ENCODE measurements at regions not wholly inside any gene's neighbourhood (a gene's known extent, or its start where the extent isn't known, plus 50 kb on each side); places are given as distances from the start of the nearest gene placed in this dataset.
"Not testable (repeated sequence)": the region's sequence is repeated elsewhere in the genome, so short reads cannot be mapped to it uniquely, and the experiment has no call there.

GRCh38 chr6:19608546-19608945 is 228.6 kb upstream of the ID4 start:
- 79% methylated on average over 1 of the region's 1 CpG for WGBS
- no peak overlapping the region for H3K27ac ChIP-seq (ENCODE audit: low read depth)
- H3K4me1 ChIP-seq (ENCODE audit: insufficient read depth) = no peaks in the 10 kb centered on the region
- no peaks in the 10 kb centered on the region for H3K36me3 ChIP-seq (ENCODE audit: insufficient read depth)
- no peak overlapping the region for H3K4me3 ChIP-seq (ENCODE audit: low read depth, low read length)
- DNase-seq (ENCODE audit: extremely low spot score) = no peak

GRCh38 chr6:19609972-19610641 is 227.1 kb upstream of the ID4 start:
- Histone ChIP-seq H3K4me3 (ENCODE audit: low read depth, low read length) (no peak overlapping the region), H3K27ac (ENCODE audit: low read depth) (no peak overlapping the region), H3K4me1 (ENCODE audit: insufficient read depth) (no peaks in the 10 kb centered on the region), H3K36me3 (ENCODE audit: insufficient read depth) (no peaks in the 10 kb centered on the region)
- no peak for DNase-seq (ENCODE audit: extremely low spot score)
- WGBS = 86% methylated on average over 5 of the region's 5 CpGs

- WGBS = 97% methylated on average over 27 of the region's 27 CpGs
Measured at GRCh38 chr6:19612672-19613466, 224.3 kb upstream of the ID4 start.

GRCh38 chr6:19613678-19614077 is 223.5 kb upstream of the ID4 start:
- Histone ChIP-seq H3K4me1 (ENCODE audit: insufficient read depth) (no peaks in the 10 kb centered on the region), H3K36me3 (ENCODE audit: insufficient read depth) (no peaks in the 10 kb centered on the region), H3K27ac (ENCODE audit: low read depth) (no peak overlapping the region), H3K4me3 (ENCODE audit: low read depth, low read length) (no peak overlapping the region)
- WGBS = 93% methylated on average over 5 of the region's 5 CpGs
- DNase-seq (ENCODE audit: extremely low spot score) = no peak

More at GRCh38 chr6:19612672-19613466, 224.3 kb upstream of the ID4 start:
- not testable (repeated sequence) for H3K36me3 ChIP-seq (ENCODE audit: insufficient read depth); DNase-seq (ENCODE audit: extremely low spot score); H3K4me1 ChIP-seq (ENCODE audit: insufficient read depth); H3K27ac ChIP-seq (ENCODE audit: low read depth); H3K4me3 ChIP-seq (ENCODE audit: low read depth, low read length)

GRCh38 chr6:19616022-19616421 is 221.1 kb upstream of the ID4 start:
- no peaks in the 10 kb centered on the region for H3K4me1 ChIP-seq (ENCODE audit: insufficient read depth)
- no peak overlapping the region for H3K4me3 ChIP-seq (ENCODE audit: low read depth, low read length)
- H3K36me3 ChIP-seq (ENCODE audit: insufficient read depth) = no peaks in the 10 kb centered on the region
- no peak overlapping the region for H3K27ac ChIP-seq (ENCODE audit: low read depth)
- no peak for DNase-seq (ENCODE audit: extremely low spot score)

- no peak overlapping the region for H3K4me3 ChIP-seq (ENCODE audit: low read depth, low read length)
- no peak overlapping the region for H3K27ac ChIP-seq (ENCODE audit: low read depth)
- no peaks in the 10 kb centered on the region for H3K36me3 ChIP-seq (ENCODE audit: insufficient read depth)
- WGBS = 73% methylated on average over 5 of the region's 5 CpGs
- no peak for DNase-seq (ENCODE audit: extremely low spot score)
- no peaks in the 10 kb centered on the region for H3K4me1 ChIP-seq (ENCODE audit: insufficient read depth)
Measured at GRCh38 chr6:19632230-19632629, 204.9 kb upstream of the ID4 start.

GRCh38 chr6:19632786-19633185 is 204.4 kb upstream of the ID4 start:
- H3K4me1 ChIP-seq (ENCODE audit: insufficient read depth) = no peaks in the 10 kb centered on the region
- no peaks in the 10 kb centered on the region for H3K36me3 ChIP-seq (ENCODE audit: insufficient read depth)
- H3K4me3 ChIP-seq (ENCODE audit: low read depth, low read length) = no peak overlapping the region
- 58% methylated on average over 3 of the region's 3 CpGs for WGBS
- no peak for DNase-seq (ENCODE audit: extremely low spot score)
- no peak overlapping the region for H3K27ac ChIP-seq (ENCODE audit: low read depth)

GRCh38 chr6:19635728-19636127 is 201.4 kb upstream of the ID4 start:
- H3K27ac ChIP-seq (ENCODE audit: low read depth) = no peak overlapping the region
- 97% methylated on average over 2 of the region's 2 CpGs for WGBS
- no peaks in the 10 kb centered on the region for H3K4me1 ChIP-seq (ENCODE audit: insufficient read depth)
- H3K4me3 ChIP-seq (ENCODE audit: low read depth, low read length) = no peak overlapping the region
- H3K36me3 ChIP-seq (ENCODE audit: insufficient read depth) = no peaks in the 10 kb centered on the region
- no peak for DNase-seq (ENCODE audit: extremely low spot score)

GRCh38 chr6:19637010-19637409 is 200.2 kb upstream of the ID4 start:
- Histone ChIP-seq H3K4me1 (ENCODE audit: insufficient read depth) (no peaks in the 10 kb centered on the region), H3K36me3 (ENCODE audit: insufficient read depth) (no peaks in the 10 kb centered on the region), H3K4me3 (ENCODE audit: low read depth, low read length) (no peak overlapping the region), H3K27ac (ENCODE audit: low read depth) (no peak overlapping the region)
- no peak for DNase-seq (ENCODE audit: extremely low spot score)
- WGBS = 90% methylated on average over 1 of the region's 1 CpG

- Histone ChIP-seq H3K4me3 (ENCODE audit: low read depth, low read length) (no peak overlapping the region), H3K4me1 (ENCODE audit: insufficient read depth) (no peaks in the 10 kb centered on the region), H3K27ac (ENCODE audit: low read depth) (no peak overlapping the region), H3K36me3 (ENCODE audit: insufficient read depth) (no peaks in the 10 kb centered on the region)
- 97% methylated on average over 9 of the region's 9 CpGs for WGBS
- no peak for DNase-seq (ENCODE audit: extremely low spot score)
Measured at GRCh38 chr6:19638931-19639330, 198.2 kb upstream of the ID4 start.

GRCh38 chr6:19643287-19643686 is 193.9 kb upstream of the ID4 start:
- no peak for DNase-seq (ENCODE audit: extremely low spot score)
- Histone ChIP-seq H3K27ac (ENCODE audit: low read depth) (no peak overlapping the region), H3K4me3 (ENCODE audit: low read depth, low read length) (no peak overlapping the region), H3K36me3 (ENCODE audit: insufficient read depth) (no peaks in the 10 kb centered on the region), H3K4me1 (ENCODE audit: insufficient read depth) (no peaks in the 10 kb centered on the region)
- 94% methylated on average over 2 of the region's 2 CpGs for WGBS

GRCh38 chr6:19643713-19644112 is 193.5 kb upstream of the ID4 start:
- no peaks in the 10 kb centered on the region for H3K36me3 ChIP-seq (ENCODE audit: insufficient read depth)
- H3K4me1 ChIP-seq (ENCODE audit: insufficient read depth) = no peaks in the 10 kb centered on the region
- no peak overlapping the region for H3K4me3 ChIP-seq (ENCODE audit: low read depth, low read length)
- no peak overlapping the region for H3K27ac ChIP-seq (ENCODE audit: low read depth)
- DNase-seq (ENCODE audit: extremely low spot score) = no peak
- WGBS = 82% methylated on average over 2 of the region's 2 CpGs

GRCh38 chr6:19655744-19656143 is 181.4 kb upstream of the ID4 start:
- DNase-seq (ENCODE audit: extremely low spot score) = no peak
- H3K4me3 ChIP-seq (ENCODE audit: low read depth, low read length) = no peak overlapping the region
- no peaks in the 10 kb centered on the region for H3K36me3 ChIP-seq (ENCODE audit: insufficient read depth)
- 59% methylated on average over 1 of the region's 1 CpG for whole genome bisulfite sequencing
- no peaks in the 10 kb centered on the region for H3K4me1 ChIP-seq (ENCODE audit: insufficient read depth)
- H3K27ac ChIP-seq (ENCODE audit: low read depth) = no peak overlapping the region

GRCh38 chr6:19660123-19660910 is 176.9 kb upstream of the ID4 start:
- no peaks in the 10 kb centered on the region for H3K36me3 ChIP-seq (ENCODE audit: insufficient read depth)
- no peaks in the 10 kb centered on the region for H3K4me1 ChIP-seq (ENCODE audit: insufficient read depth)
- 59% methylated on average over 2 of the region's 2 CpGs for WGBS
- H3K4me3 ChIP-seq (ENCODE audit: low read depth, low read length) = no peak overlapping the region
- no peak for DNase-seq (ENCODE audit: extremely low spot score)
- no peak overlapping the region for H3K27ac ChIP-seq (ENCODE audit: low read depth)
